Fibroblast of lung (primary cell): ENCODE measurements at regions not wholly inside any gene's neighbourhood (a gene's known extent, or its start where the extent isn't known, plus 50 kb on each side); places are given as distances from the start of the nearest gene placed in this dataset.

Source experiments
- DNase-seq, 2 donors: peaks; one replicate each; pipeline versions ENCODE4 v3.0.0 to v3.0.0-alpha.2; 2010; ENCODE audit warnings: low read depth in 2 of 2
- H2AFZ ChIP-seq: 2 replicates; pipeline ENCODE4 v1.5.1; 2012; ENCODE audit warnings: low read length, control low read depth, inconsistent platforms
- H3K27ac ChIP-seq: 2 replicates; pipeline ENCODE4 v1.5.1; 2011; ENCODE audit warnings: low read length, control low read depth; ENCODE audit not compliant: insufficient read depth
- H3K27me3 ChIP-seq: 2 replicates; pipeline ENCODE4 v1.5.1; 2011; ENCODE audit warnings: mild to moderate bottlenecking, low read length; ENCODE audit not compliant: control insufficient read depth, insufficient read depth
- H3K36me3 ChIP-seq: 2 replicates; pipeline ENCODE4 v1.5.1; 2011; ENCODE audit warnings: low read length; ENCODE audit not compliant: control insufficient read depth, insufficient read depth
- H3K4me1 ChIP-seq: 2 replicates; pipeline ENCODE4 v1.5.1; 2011; ENCODE audit warnings: low read length; ENCODE audit not compliant: control insufficient read depth, insufficient read depth; ENCODE audit errors: extremely low read depth
- H3K4me2 ChIP-seq: 2 replicates; pipeline ENCODE4 v1.5.1; 2011; ENCODE audit warnings: low read length, control low read depth; ENCODE audit not compliant: insufficient read depth; ENCODE audit errors: extremely low read depth
- H3K4me3 ChIP-seq, 4 experiments: fragments of 200-600 bp in 1 of 4; sonication (generic) in 1 of 4; replicated peaks in 1 of 4; 2 replicates each; pipeline ENCODE4 v1.5.1; 2011 to 2016; ENCODE audit warnings: low read length in 4 of 4, low read depth in 3 of 4, mild to moderate bottlenecking in 3 of 4, control low read depth in 2 of 4, inconsistent platforms in 1 of 4, mixed read lengths in 1 of 4; ENCODE audit not compliant: insufficient read depth in 1 of 4; ENCODE audit errors: control extremely low read depth in 1 of 4
- H3K79me2 ChIP-seq: 2 replicates; pipeline ENCODE4 v1.5.1; 2012; ENCODE audit warnings: mild to moderate bottlenecking, low read length, inconsistent platforms; ENCODE audit not compliant: control insufficient read depth, insufficient read depth
- H3K9ac ChIP-seq: 2 replicates; pipeline ENCODE4 v1.5.1; 2011; ENCODE audit warnings: mild to moderate bottlenecking, low read length, control low read depth; ENCODE audit not compliant: insufficient read depth
- H3K9me3 ChIP-seq: 2 replicates; pipeline ENCODE4 v1.5.1; 2012; ENCODE audit warnings: low read depth, low read length; ENCODE audit not compliant: control insufficient read depth, insufficient read depth
- H4K20me1 ChIP-seq: 2 replicates; pipeline ENCODE4 v1.5.1; 2011; ENCODE audit warnings: low read length; ENCODE audit not compliant: control insufficient read depth, insufficient read depth; ENCODE audit errors: extremely low read depth
- EZH2 ChIP-seq: IDR thresholded peaks from 2 replicates; pipeline ENCODE4 v1.5.1; 2012; ENCODE audit warnings: low read length, control low read depth, mild to moderate bottlenecking; ENCODE audit errors: missing control alignments
- TF ChIP-seq, protein P1 (sequence below), 2 donors: IDR thresholded peaks in 1 of 2; conservative IDR thresholded peaks in 1 of 2; 1 replicate in 1 of 2; 2 replicates in 1 of 2; pipeline ENCODE4 v1.5.1; 2011 to 2012; ENCODE audit warnings: low read length in 2 of 2, control low read depth in 1 of 2, inconsistent platforms in 1 of 2, low read depth in 1 of 2, mild to moderate bottlenecking in 1 of 2

DNA sequence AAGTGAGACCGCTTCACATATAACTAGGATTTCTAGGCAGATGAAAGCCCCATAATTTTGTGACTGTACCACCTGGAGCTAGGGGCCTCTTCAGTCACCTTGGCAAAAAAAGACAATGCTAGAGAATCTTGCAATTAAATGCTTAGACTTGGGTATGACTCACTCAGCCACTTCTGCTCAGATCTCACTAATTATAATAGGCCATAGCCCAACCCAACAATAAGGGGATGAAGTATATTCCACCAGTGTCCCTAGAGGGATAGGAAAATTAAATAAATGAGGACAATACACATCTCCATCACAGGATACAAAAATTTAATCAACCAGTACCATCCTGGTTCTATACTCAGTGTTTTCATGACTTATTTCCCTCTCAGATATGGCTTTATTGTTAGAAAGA is 1079.9 kb upstream of the C9orf72 start:
- Histone ChIP-seq H3K79me2 (no peaks in the 10 kb centered on the region), H3K4me2 (no peak overlapping the region), H3K27me3 (no peaks in the 10 kb centered on the region), H4K20me1 (no peaks in the 10 kb centered on the region), H3K4me3 (no peak overlapping the region), H2AFZ (no peak overlapping the region), H3K9me3 (no peaks in the 10 kb centered on the region), H3K36me3 (no peaks in the 10 kb centered on the region), H3K9ac (no peak overlapping the region), H3K4me1 (no peaks in the 10 kb centered on the region), H3K27ac (no peak overlapping the region)
- DNase-seq = no peak
- no peak for TF ChIP-seq EZH2
- TF ChIP-seq, protein P1, sequence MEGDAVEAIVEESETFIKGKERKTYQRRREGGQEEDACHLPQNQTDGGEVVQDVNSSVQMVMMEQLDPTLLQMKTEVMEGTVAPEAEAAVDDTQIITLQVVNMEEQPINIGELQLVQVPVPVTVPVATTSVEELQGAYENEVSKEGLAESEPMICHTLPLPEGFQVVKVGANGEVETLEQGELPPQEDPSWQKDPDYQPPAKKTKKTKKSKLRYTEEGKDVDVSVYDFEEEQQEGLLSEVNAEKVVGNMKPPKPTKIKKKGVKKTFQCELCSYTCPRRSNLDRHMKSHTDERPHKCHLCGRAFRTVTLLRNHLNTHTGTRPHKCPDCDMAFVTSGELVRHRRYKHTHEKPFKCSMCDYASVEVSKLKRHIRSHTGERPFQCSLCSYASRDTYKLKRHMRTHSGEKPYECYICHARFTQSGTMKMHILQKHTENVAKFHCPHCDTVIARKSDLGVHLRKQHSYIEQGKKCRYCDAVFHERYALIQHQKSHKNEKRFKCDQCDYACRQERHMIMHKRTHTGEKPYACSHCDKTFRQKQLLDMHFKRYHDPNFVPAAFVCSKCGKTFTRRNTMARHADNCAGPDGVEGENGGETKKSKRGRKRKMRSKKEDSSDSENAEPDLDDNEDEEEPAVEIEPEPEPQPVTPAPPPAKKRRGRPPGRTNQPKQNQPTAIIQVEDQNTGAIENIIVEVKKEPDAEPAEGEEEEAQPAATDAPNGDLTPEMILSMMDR (conservative IDR thresholded peaks at IDR 0.05 in 1 of 2, IDR thresholded peaks at IDR 0.05 in 1 of 2; ENCODE audit: low read depth in 1 of 2, low read length in 2 of 2) = no peak

DNA sequence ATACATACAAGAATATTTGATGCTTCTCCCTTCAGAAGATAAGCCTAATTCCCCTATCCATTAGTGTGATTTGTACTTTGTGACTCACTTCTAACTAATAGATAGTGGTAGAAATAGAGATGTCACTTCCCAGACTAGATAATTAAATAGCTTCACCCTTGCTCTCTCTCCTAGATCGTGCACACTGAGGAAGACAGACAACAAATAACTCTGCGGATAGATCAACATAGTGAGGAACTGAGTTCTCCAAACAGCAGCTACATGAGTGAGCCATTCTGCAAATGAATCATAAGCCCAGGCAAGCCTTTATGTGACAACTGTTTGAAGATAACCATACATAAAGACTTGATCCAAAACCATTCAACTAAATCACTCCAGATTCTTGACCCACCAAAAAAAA is 1083.4 kb upstream of the C9orf72 start:
- no peak overlapping the region for H3K4me2 ChIP-seq
- no peak for DNase-seq
- no peak overlapping the region for H3K27ac ChIP-seq
- H3K9me3 ChIP-seq = no peaks in the 10 kb centered on the region
- no peaks in the 10 kb centered on the region for H4K20me1 ChIP-seq
- H3K79me2 ChIP-seq = no peaks in the 10 kb centered on the region
- H3K4me3 ChIP-seq = no peak overlapping the region
- H3K36me3 ChIP-seq = no peaks in the 10 kb centered on the region
- no peaks in the 10 kb centered on the region for H3K27me3 ChIP-seq
- H3K9ac ChIP-seq = no peak overlapping the region
- no peaks in the 10 kb centered on the region for H3K4me1 ChIP-seq
- no peak overlapping the region for H2AFZ ChIP-seq
- TF ChIP-seq, protein P1 (conservative IDR thresholded peaks at IDR 0.05 in 1 of 2, IDR thresholded peaks at IDR 0.05 in 1 of 2; ENCODE audit: low read depth in 1 of 2, low read length in 2 of 2) = no peak
- no peak for TF ChIP-seq EZH2

DNA sequence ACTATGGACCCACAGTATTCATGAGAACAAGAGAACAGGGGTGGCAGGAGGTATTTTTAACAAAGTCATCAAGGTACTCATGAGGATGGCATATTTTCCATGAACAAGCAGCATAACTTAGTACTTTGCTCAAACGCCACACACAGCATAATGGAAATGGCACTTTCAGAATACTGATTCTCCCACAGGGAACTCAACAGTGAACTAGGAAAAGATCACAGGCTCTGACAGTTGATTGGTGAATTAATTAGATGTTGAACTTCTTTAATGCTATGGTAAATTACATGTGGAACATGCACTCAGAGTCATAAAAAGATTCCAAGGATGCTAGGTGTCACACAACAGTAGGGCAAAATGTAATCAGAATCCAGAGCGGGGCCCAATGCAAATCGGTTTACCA is 1088.6 kb upstream of the C9orf72 start:
- DNase-seq = no peak
- H3K4me1 ChIP-seq = no peaks in the 10 kb centered on the region
- H2AFZ ChIP-seq = no peak overlapping the region
- H3K27me3 ChIP-seq = no peaks in the 10 kb centered on the region
- H3K9me3 ChIP-seq = no peaks in the 10 kb centered on the region
- no peak overlapping the region for H3K4me3 ChIP-seq
- H3K9ac ChIP-seq = no peak overlapping the region
- H4K20me1 ChIP-seq = no peaks in the 10 kb centered on the region
- H3K27ac ChIP-seq = no peak overlapping the region
- H3K79me2 ChIP-seq = no peaks in the 10 kb centered on the region
- no peaks in the 10 kb centered on the region for H3K36me3 ChIP-seq
- H3K4me2 ChIP-seq = no peak overlapping the region
- TF ChIP-seq, protein P1 (conservative IDR thresholded peaks at IDR 0.05 in 1 of 2, IDR thresholded peaks at IDR 0.05 in 1 of 2; ENCODE audit: low read depth in 1 of 2, low read length in 2 of 2) = no peak
- no peak for TF ChIP-seq EZH2
